ENCODE measurements at regions not wholly inside any gene's neighbourhood (a gene's known extent, or its start where the extent isn't known, plus 50 kb on each side); places are given as distances from the start of the nearest gene placed in this dataset.

- no peak for DNase-seq
- Histone ChIP-seq H3K27me3 (no peaks in the 10 kb centered on the region), H3K9me3 (no peaks in the 10 kb centered on the region), H3K4me3 (no peak overlapping the region), H3K27ac (no peak overlapping the region), H3K4me1 (no peaks in the 10 kb centered on the region), H3K36me3 (no peaks in the 10 kb centered on the region)
- 62 to 94% methylated on average over 1 of the region's 1 CpG for WGBS, 2 donors
- intact Hi-C loops (cut with DNase I): no loop called here
- TF ChIP-seq, protein P1, sequence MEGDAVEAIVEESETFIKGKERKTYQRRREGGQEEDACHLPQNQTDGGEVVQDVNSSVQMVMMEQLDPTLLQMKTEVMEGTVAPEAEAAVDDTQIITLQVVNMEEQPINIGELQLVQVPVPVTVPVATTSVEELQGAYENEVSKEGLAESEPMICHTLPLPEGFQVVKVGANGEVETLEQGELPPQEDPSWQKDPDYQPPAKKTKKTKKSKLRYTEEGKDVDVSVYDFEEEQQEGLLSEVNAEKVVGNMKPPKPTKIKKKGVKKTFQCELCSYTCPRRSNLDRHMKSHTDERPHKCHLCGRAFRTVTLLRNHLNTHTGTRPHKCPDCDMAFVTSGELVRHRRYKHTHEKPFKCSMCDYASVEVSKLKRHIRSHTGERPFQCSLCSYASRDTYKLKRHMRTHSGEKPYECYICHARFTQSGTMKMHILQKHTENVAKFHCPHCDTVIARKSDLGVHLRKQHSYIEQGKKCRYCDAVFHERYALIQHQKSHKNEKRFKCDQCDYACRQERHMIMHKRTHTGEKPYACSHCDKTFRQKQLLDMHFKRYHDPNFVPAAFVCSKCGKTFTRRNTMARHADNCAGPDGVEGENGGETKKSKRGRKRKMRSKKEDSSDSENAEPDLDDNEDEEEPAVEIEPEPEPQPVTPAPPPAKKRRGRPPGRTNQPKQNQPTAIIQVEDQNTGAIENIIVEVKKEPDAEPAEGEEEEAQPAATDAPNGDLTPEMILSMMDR (IDR thresholded peaks at IDR 0.05): no peak
- no peak for TF ChIP-seq POLR2A (IDR thresholded peaks at IDR 0.05)
Observed at GRCh38 chr2:6510532-6510931, 355.2 kb downstream of the CMPK2 start.

GRCh38 chr2:6512589-6512988, 353.1 kb downstream of the CMPK2 start:
- no peak overlapping the region for H3K27ac ChIP-seq
- H3K4me1 ChIP-seq: no peaks in the 10 kb centered on the region
- TF ChIP-seq POLR2A (IDR thresholded peaks at IDR 0.05): no peak
- TF ChIP-seq, protein P1 (IDR thresholded peaks at IDR 0.05): no peak
- no peak for DNase-seq
- no peaks in the 10 kb centered on the region for H3K9me3 ChIP-seq
- no peak overlapping the region for H3K4me3 ChIP-seq
- H3K36me3 ChIP-seq: no peaks in the 10 kb centered on the region
- no peaks in the 10 kb centered on the region for H3K27me3 ChIP-seq
- WGBS, 2 donors: 34 to 86% methylated on average over 2 of the region's 2 CpGs
- intact Hi-C loops (cut with DNase I): no loop called here

DNA sequence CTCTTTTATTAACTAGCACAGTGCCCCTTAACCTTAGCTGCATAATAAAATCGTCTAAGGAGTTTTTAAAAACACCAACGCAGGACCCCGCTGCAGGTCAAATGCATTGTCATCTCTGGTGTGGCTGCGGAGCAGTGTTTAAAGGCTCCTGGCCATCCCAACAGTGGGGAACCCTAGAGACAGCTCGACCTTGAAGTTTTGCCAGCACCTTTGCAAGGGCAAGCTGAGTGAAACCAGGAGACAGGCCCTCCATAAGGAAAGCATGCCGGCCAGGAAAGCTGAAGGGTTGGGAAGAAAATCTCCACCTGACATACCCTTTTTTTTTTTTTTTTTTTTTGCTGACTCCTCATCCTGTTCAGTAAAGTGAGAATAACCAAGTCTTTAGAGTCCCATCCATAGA, 349.0 kb downstream of the CMPK2 start:
- H3K27ac ChIP-seq: no peak overlapping the region
- H3K36me3 ChIP-seq: no peaks in the 10 kb centered on the region
- H3K4me1 ChIP-seq: no peaks in the 10 kb centered on the region
- H3K9me3 ChIP-seq: no peaks in the 10 kb centered on the region
- TF ChIP-seq POLR2A (IDR thresholded peaks at IDR 0.05): no peak
- TF ChIP-seq, protein P1 (IDR thresholded peaks at IDR 0.05): no peak
- H3K4me3 ChIP-seq: no peak overlapping the region
- DNase-seq: no peak
- intact Hi-C loops (cut with DNase I): no loop called here
- WGBS, 2 donors: 56 to 58% methylated on average over 6 of the region's 6 CpGs
- no peaks in the 10 kb centered on the region for H3K27me3 ChIP-seq

DNA sequence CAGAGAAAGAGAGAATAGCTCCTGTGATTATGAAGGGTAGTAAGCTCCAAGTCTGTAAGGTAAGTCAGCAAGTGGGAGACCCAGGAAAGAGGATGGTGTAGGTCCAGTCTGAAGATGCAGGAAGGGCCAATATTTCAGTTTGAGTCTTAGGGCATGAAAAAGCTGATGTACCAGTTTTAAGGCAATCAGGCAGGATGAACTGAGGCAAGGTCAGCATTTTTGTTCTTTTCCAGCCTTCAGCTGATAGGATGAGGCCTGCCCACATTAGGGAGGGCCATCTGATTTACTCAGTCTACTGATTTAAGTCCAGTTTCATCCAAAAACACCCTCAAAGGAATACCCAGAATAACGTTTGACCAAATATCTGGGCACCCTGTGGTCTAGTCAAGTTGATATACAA, 347.3 kb downstream of the CMPK2 start:
- H3K4me3 ChIP-seq: no peak overlapping the region
- intact Hi-C loops (cut with DNase I): no loop called here
- no peaks in the 10 kb centered on the region for H3K36me3 ChIP-seq
- no peak for DNase-seq
- H3K27me3 ChIP-seq: no peaks in the 10 kb centered on the region
- 31 to 64% methylated on average over 1 of the region's 1 CpG for WGBS, 2 donors
- no peaks in the 10 kb centered on the region for H3K9me3 ChIP-seq
- no peaks in the 10 kb centered on the region for H3K4me1 ChIP-seq
- no peak for TF ChIP-seq POLR2A (IDR thresholded peaks at IDR 0.05)
- TF ChIP-seq, protein P1 (IDR thresholded peaks at IDR 0.05): no peak
- no peak overlapping the region for H3K27ac ChIP-seq

DNA sequence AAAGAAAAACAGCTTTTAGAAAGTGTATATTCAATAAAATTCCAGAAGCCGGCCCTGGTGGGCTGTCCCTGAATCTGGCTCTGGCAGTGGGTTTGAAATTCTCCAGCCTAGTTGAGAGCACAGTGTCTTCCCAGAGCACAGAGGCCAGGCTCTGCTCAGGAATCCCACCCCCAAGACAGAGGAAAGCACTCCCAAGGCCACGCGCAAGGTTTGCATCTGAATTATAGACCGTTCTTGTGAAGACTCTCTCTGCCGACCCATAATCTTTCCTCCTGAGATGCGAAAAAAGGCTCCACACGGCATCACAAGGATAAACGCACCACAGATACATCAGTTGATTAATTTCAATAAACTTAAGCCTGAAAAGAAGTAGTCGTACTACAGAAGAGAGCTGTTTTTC, 342.2 kb downstream of the CMPK2 start:
- Histone ChIP-seq H3K27me3 (no peaks in the 10 kb centered on the region), H3K4me3 (no peak overlapping the region), H3K36me3 (no peaks in the 10 kb centered on the region), H3K4me1 (no peaks in the 10 kb centered on the region), H3K27ac (no peak overlapping the region), H3K9me3 (no peaks in the 10 kb centered on the region)
- 79 to 89% methylated on average over 6 to 9 of the region's 9 CpGs for WGBS, 2 donors
- no peak for DNase-seq
- intact Hi-C loops (cut with DNase I): no loop called here
- TF ChIP-seq, protein P1 (IDR thresholded peaks at IDR 0.05): no peak
- TF ChIP-seq POLR2A (IDR thresholded peaks at IDR 0.05): no peak

All from esophagus squamous epithelium (tissue), 5 donors.